Gastroesophageal sphincter (tissue), 4 donors: ENCODE measurements at regions not wholly inside any gene's neighbourhood (a gene's known extent, or its start where the extent isn't known, plus 50 kb on each side); places are given as distances from the start of the nearest gene placed in this dataset.
"Not testable (repeated sequence)": the region's sequence is repeated elsewhere in the genome, so short reads cannot be mapped to it uniquely, and the experiment has no call there.

Experiments used
- ATAC-seq: fragments of 150-250 bp; one replicate; pipeline ENCODE4 v1.9.1; 2016; ENCODE audit warnings: mild to moderate bottlenecking, moderate library complexity
- H3K27ac ChIP-seq, 4 donors: fragments of 200-600 bp; sonication (generic) in 3 of 4; 1 replicate in 3 of 4; 2 replicates in 1 of 4; pipeline ENCODE4 v1.5.1; 2016 to 2019
- H3K27me3 ChIP-seq: fragments of 200-600 bp; sonication (generic); one replicate; pipeline ENCODE4 v1.5.1; 2019
- H3K36me3 ChIP-seq, 2 donors: fragments of 200-600 bp; sonication (generic); one replicate each; pipeline ENCODE4 v1.5.1; 2019; ENCODE audit warnings: control low read depth in 1 of 2
- H3K4me1 ChIP-seq, 3 donors: fragments of 200-600 bp; sonication (generic); 1 replicate in 2 of 3; 2 replicates in 1 of 3; pipeline ENCODE4 v1.5.1; 2016 to 2019; ENCODE audit warnings: control low read depth in 2 of 3
- H3K4me3 ChIP-seq, 2 donors: fragments of 200-600 bp; sonication (generic); one replicate each; pipeline ENCODE4 v1.5.1; 2019; ENCODE audit warnings: mild to moderate bottlenecking in 1 of 2, moderate library complexity in 1 of 2
- H3K9me3 ChIP-seq, 3 donors: fragments of 200-600 bp; sonication (generic); one replicate each; pipeline ENCODE4 v1.5.1; 2017 to 2019; ENCODE audit warnings: control low read depth in 2 of 3
- CTCF ChIP-seq, 4 experiments: fragments of 200-600 bp in 2 of 4; fragments of 450-650 bp in 2 of 4; sonication (generic) in 1 of 4; IDR thresholded peaks; one replicate each; pipeline ENCODE4 v1.5.1; 2017 to 2019; ENCODE audit warnings: antibody characterized with exemption in 4 of 4, mild to moderate bottlenecking in 2 of 4, moderate library complexity in 2 of 4
- EP300 ChIP-seq: sonication (generic); formaldehyde crosslinking; IDR thresholded peaks from one replicate; pipeline ENCODE4 v1.6.1; 2017; ENCODE audit warnings: antibody characterized with exemption, mild to moderate bottlenecking
- POLR2A ChIP-seq, 2 donors: fragments of 450-650 bp; IDR thresholded peaks; one replicate each; pipeline ENCODE4 v1.6.1; 2017; ENCODE audit warnings: antibody characterized with exemption in 2 of 2, mild to moderate bottlenecking in 2 of 2, moderate library complexity in 1 of 2
- POLR2AphosphoS5 ChIP-seq: sonication (generic); formaldehyde crosslinking; IDR thresholded peaks from one replicate; pipeline ENCODE4 v1.6.1; 2017; ENCODE audit warnings: antibody characterized with exemption
- WGBS, 2 donors: methylation state at CpG; one replicate each; pipeline ENCODE4 v1.1.5; 2018; ENCODE audit warnings: low coverage in 1 of 2; 5-methylcytosine and 5-hydroxymethylcytosine counted together

GRCh38 chr2:62391696-62392095, 114.3 kb downstream of the TMEM17 start:
- H3K4me3 ChIP-seq = no peak overlapping the region

GRCh38 chr2:62386378-62386777, 119.6 kb downstream of the TMEM17 start:
- WGBS, 2 donors = 75 to 83% methylated on average over 1 to 2 of the region's 2 CpGs
- not testable (repeated sequence) for H3K27ac ChIP-seq, H3K36me3 ChIP-seq, ATAC-seq, H3K4me3 ChIP-seq, H3K9me3 ChIP-seq, H3K4me1 ChIP-seq, H3K27me3 ChIP-seq

More at GRCh38 chr2:62391696-62392095, 114.3 kb downstream of the TMEM17 start:
- H3K36me3 ChIP-seq = no peaks in the 10 kb centered on the region
- WGBS, 2 donors = 71 to 77% methylated on average over 1 of the region's 1 CpG
- no peak for ATAC-seq
- no peaks in the 10 kb centered on the region for H3K9me3 ChIP-seq
- no peak for TF ChIP-seq CTCF (IDR thresholded peaks at IDR 0.05)
- no peak for TF ChIP-seq POLR2A (IDR thresholded peaks at IDR 0.05)
- TF ChIP-seq EP300 = no peak
- no peak for TF ChIP-seq POLR2AphosphoS5
- no peaks in the 10 kb centered on the region for H3K4me1 ChIP-seq
- no peaks in the 10 kb centered on the region for H3K27me3 ChIP-seq
- no peak overlapping the region for H3K27ac ChIP-seq

- TF ChIP-seq CTCF (IDR thresholded peaks at IDR 0.05) (no peak), POLR2A (IDR thresholded peaks at IDR 0.05) (no peak), EP300 (no peak), POLR2AphosphoS5 (no peak)
- 80 to 82% methylated on average over 2 to 3 of the region's 5 CpGs for WGBS, 2 donors
- no peak for ATAC-seq
- Histone ChIP-seq H3K27me3 (no peaks in the 10 kb centered on the region), H3K27ac (no peak overlapping the region), H3K4me1 (peaks cover 0 to 8% (median 0%) of the 10 kb centered on the region in 3 donors), H3K4me3 (no peak overlapping the region), H3K36me3 (no peaks in the 10 kb centered on the region), H3K9me3 (no peaks in the 10 kb centered on the region)
Observed at GRCh38 chr2:62383846-62384245, 122.1 kb downstream of the TMEM17 start.

GRCh38 chr2:62382757-62383156, 123.2 kb downstream of the TMEM17 start:
- Histone ChIP-seq H3K4me3 (no peak overlapping the region), H3K27me3 (no peaks in the 10 kb centered on the region), H3K36me3 (no peaks in the 10 kb centered on the region), H3K27ac (no peak overlapping the region), H3K9me3 (no peaks in the 10 kb centered on the region), H3K4me1 (peaks cover 0 to 8% (median 0%) of the 10 kb centered on the region in 3 donors)
- 80% methylated on average over 2 of the region's 2 CpGs; no CpG with 5 or more reads in 1 of the 2 donors for WGBS, 2 donors
- no peak for TF ChIP-seq EP300
- no peak for TF ChIP-seq POLR2A (IDR thresholded peaks at IDR 0.05)
- TF ChIP-seq CTCF (IDR thresholded peaks at IDR 0.05) = no peak
- TF ChIP-seq POLR2AphosphoS5 = no peak
- ATAC-seq = no peak

- no peak for TF ChIP-seq EP300
- no peak for TF ChIP-seq POLR2AphosphoS5
- no peak for TF ChIP-seq CTCF (IDR thresholded peaks at IDR 0.05)
- no peak for TF ChIP-seq POLR2A (IDR thresholded peaks at IDR 0.05)
- ATAC-seq = no peak
Observed at GRCh38 chr2:62382122-62382521, 123.9 kb downstream of the TMEM17 start.

More at GRCh38 chr2:62382122-62382521, 123.9 kb downstream of the TMEM17 start:
- WGBS, 2 donors = 30 to 45% methylated on average over 2 of the region's 2 CpGs
- Histone ChIP-seq H3K27me3 (no peaks in the 10 kb centered on the region), H3K36me3 (no peaks in the 10 kb centered on the region), H3K4me3 (no peak overlapping the region), H3K4me1 (peaks cover 0 to 8% (median 0%) of the 10 kb centered on the region in 3 donors), H3K9me3 (no peaks in the 10 kb centered on the region), H3K27ac (no peak overlapping the region)
